ENCODE measurements at regions not wholly inside any gene's neighbourhood (a gene's known extent, or its start where the extent isn't known, plus 50 kb on each side); places are given as distances from the start of the nearest gene placed in this dataset.
A peak's percentile ranks its signal among the peaks of the same experiment; 100 is the strongest.

GRCh38 chr21:14833666-14834351 is 231.0 kb downstream of the NRIP1 start:
- no peak for DNase-seq (ENCODE audit: extremely low read depth, insufficient read length)
- no peak overlapping the region for H3K4me3 ChIP-seq (replicated peaks; ENCODE audit: low read depth, low read length)
- H3K27me3 ChIP-seq (replicated peaks; ENCODE audit: control insufficient read depth, insufficient read depth, low read length): no peaks in the 10 kb centered on the region
- no peak for TF ChIP-seq CTCF (IDR thresholded peaks at IDR 0.05; ENCODE audit: insufficient read depth, low read length, poor library complexity, severe bottlenecking)
- no peaks in the 10 kb centered on the region for H3K36me3 ChIP-seq (ENCODE audit: control insufficient read depth, insufficient read depth, low read length)

GRCh38 chr21:14833241-14833640 is 231.6 kb downstream of the NRIP1 start:
- Histone ChIP-seq H3K36me3 (ENCODE audit: control insufficient read depth, insufficient read depth, low read length) (no peaks in the 10 kb centered on the region), H3K4me3 (replicated peaks; ENCODE audit: low read depth, low read length) (no peak overlapping the region)
- no peak for TF ChIP-seq CTCF (IDR thresholded peaks at IDR 0.05; ENCODE audit: insufficient read depth, low read length, poor library complexity, severe bottlenecking)

GRCh38 chr21:14830307-14830706 is 234.5 kb downstream of the NRIP1 start:
- Histone ChIP-seq H3K36me3 (ENCODE audit: control insufficient read depth, insufficient read depth, low read length) (no peaks in the 10 kb centered on the region), H3K27me3 (replicated peaks; ENCODE audit: control insufficient read depth, insufficient read depth, low read length) (no peaks in the 10 kb centered on the region), H3K4me3 (replicated peaks; ENCODE audit: low read depth, low read length) (no peak overlapping the region)
- no peak for TF ChIP-seq CTCF (IDR thresholded peaks at IDR 0.05; ENCODE audit: insufficient read depth, low read length, poor library complexity, severe bottlenecking)
- DNase-seq (ENCODE audit: extremely low read depth, insufficient read length): no peak

More at GRCh38 chr21:14833241-14833640, 231.6 kb downstream of the NRIP1 start:
- DNase-seq (ENCODE audit: extremely low read depth, insufficient read length): no peak
- no peaks in the 10 kb centered on the region for H3K27me3 ChIP-seq (replicated peaks; ENCODE audit: control insufficient read depth, insufficient read depth, low read length)

- no peak for TF ChIP-seq CTCF (IDR thresholded peaks at IDR 0.05; ENCODE audit: insufficient read depth, low read length, poor library complexity, severe bottlenecking)
Measured at GRCh38 chr21:14829685-14830084, 235.1 kb downstream of the NRIP1 start.

GRCh38 chr21:14827468-14827867 is 237.3 kb downstream of the NRIP1 start:
- H3K27me3 ChIP-seq (replicated peaks; ENCODE audit: control insufficient read depth, insufficient read depth, low read length): no peaks in the 10 kb centered on the region
- no peak overlapping the region for H3K4me3 ChIP-seq (replicated peaks; ENCODE audit: low read depth, low read length)
- no peak for TF ChIP-seq CTCF (IDR thresholded peaks at IDR 0.05; ENCODE audit: insufficient read depth, low read length, poor library complexity, severe bottlenecking)
- no peak for DNase-seq (ENCODE audit: extremely low read depth, insufficient read length)
- no peaks in the 10 kb centered on the region for H3K36me3 ChIP-seq (ENCODE audit: control insufficient read depth, insufficient read depth, low read length)

More at GRCh38 chr21:14829685-14830084, 235.1 kb downstream of the NRIP1 start:
- Histone ChIP-seq H3K36me3 (ENCODE audit: control insufficient read depth, insufficient read depth, low read length) (no peaks in the 10 kb centered on the region), H3K4me3 (replicated peaks; ENCODE audit: low read depth, low read length) (no peak overlapping the region), H3K27me3 (replicated peaks; ENCODE audit: control insufficient read depth, insufficient read depth, low read length) (no peaks in the 10 kb centered on the region)
- no peak for DNase-seq (ENCODE audit: extremely low read depth, insufficient read length)

- Histone ChIP-seq H3K27me3 (replicated peaks; ENCODE audit: control insufficient read depth, insufficient read depth, low read length) (no peaks in the 10 kb centered on the region), H3K4me3 (replicated peaks; ENCODE audit: low read depth, low read length) (no peak overlapping the region), H3K36me3 (ENCODE audit: control insufficient read depth, insufficient read depth, low read length) (no peaks in the 10 kb centered on the region)
- no peak for TF ChIP-seq CTCF (IDR thresholded peaks at IDR 0.05; ENCODE audit: insufficient read depth, low read length, poor library complexity, severe bottlenecking)
- peak; percentile 13 for DNase-seq (ENCODE audit: extremely low read depth, insufficient read length)
Measured at GRCh38 chr21:14826630-14827029, 238.2 kb downstream of the NRIP1 start.

Data from GM06990 (cell line).